Naive thymus-derived CD4-positive, alpha-beta T cell (primary cell): ENCODE measurements at regions not wholly inside any gene's neighbourhood (a gene's known extent, or its start where the extent isn't known, plus 50 kb on each side); places are given as distances from the start of the nearest gene placed in this dataset.

Experiments
- ATAC-seq: fragments of 150-1000 bp; cut with Tn5 transposase; 2 replicates; pipeline ENCODE4 v1.10.0; 2021; ENCODE audit warnings: mild to moderate bottlenecking, moderate library complexity
- CTCF ChIA-PET: fragments of 350-600 bp; sonication (Branson Sonifier 250); formaldehyde crosslinking; loops from one replicate; lab custom pipeline; 2021; ENCODE audit warnings: antibody characterized with exemption; lab: Charles Lee
- POLR2A ChIA-PET: fragments of 350-600 bp; sonication (Branson Sonifier 250); formaldehyde crosslinking; loops from one replicate; lab custom pipeline; 2021; ENCODE audit warnings: antibody characterized with exemption, inconsistent platforms; lab: Charles Lee
- DNase-seq, 9 donors: peaks; one replicate each; pipeline versions ENCODE4 v3.0.0 to v3.0.0-alpha.2; 2020 to 2022; ENCODE audit warnings: mixed read lengths in 1 of 9
- H3K27ac ChIP-seq: one replicate; pipeline ENCODE4 v1.7.0; 2013; ENCODE audit warnings: mild to moderate bottlenecking, low read depth, low read length, moderate library complexity
- H3K27me3 ChIP-seq, 2 donors: one replicate each; pipeline ENCODE4 v1.7.0; 2013; ENCODE audit warnings: low read length in 2 of 2, mild to moderate bottlenecking in 2 of 2, moderate library complexity in 2 of 2; ENCODE audit not compliant: control insufficient read depth in 2 of 2, insufficient read depth in 2 of 2
- H3K36me3 ChIP-seq, 3 experiments: 1 replicate in 2 of 3; 2 replicates in 1 of 3; pipeline ENCODE4 v1.7.0; 2013; ENCODE audit warnings: low read length in 3 of 3, mild to moderate bottlenecking in 3 of 3, moderate library complexity in 1 of 3; ENCODE audit not compliant: insufficient read depth in 3 of 3, control insufficient read depth in 2 of 3
- H3K4me1 ChIP-seq, 2 donors: one replicate each; pipeline ENCODE4 v1.7.0; 2013; ENCODE audit warnings: low read length in 2 of 2, mild to moderate bottlenecking in 2 of 2, moderate library complexity in 1 of 2; ENCODE audit not compliant: control insufficient read depth in 2 of 2, insufficient read depth in 2 of 2
- H3K4me3 ChIP-seq: 2 replicates; pipeline ENCODE4 v1.7.0; 2013; ENCODE audit warnings: mild to moderate bottlenecking, low read length
- H3K9me3 ChIP-seq, 3 experiments: 1 replicate in 2 of 3; 2 replicates in 1 of 3; pipeline ENCODE4 v1.7.0; 2013; ENCODE audit warnings: low read length in 3 of 3; ENCODE audit not compliant: control insufficient read depth in 2 of 3
- H3K27ac Mint-ChIP-seq, 9 donors: one replicate each; pipeline ENCODE4 v1.8.0; 2020 to 2022; ENCODE audit warnings: mixed read lengths in 9 of 9, mild to moderate bottlenecking in 8 of 9, moderate library complexity in 5 of 9, inconsistent platforms in 2 of 9
- H3K27me3 Mint-ChIP-seq, 5 donors: one replicate each; pipeline ENCODE4 v1.8.0; 2021 to 2022; ENCODE audit warnings: mixed read lengths in 5 of 5, mild to moderate bottlenecking in 1 of 5
- H3K36me3 Mint-ChIP-seq, 5 donors: one replicate each; pipeline ENCODE4 v1.8.0; 2020 to 2022; ENCODE audit warnings: mixed read lengths in 5 of 5, mild to moderate bottlenecking in 3 of 5, inconsistent platforms in 1 of 5
- H3K4me1 Mint-ChIP-seq, 7 donors: one replicate each; pipeline ENCODE4 v1.8.0; 2020 to 2022; ENCODE audit warnings: mixed read lengths in 7 of 7, mild to moderate bottlenecking in 3 of 7, inconsistent platforms in 1 of 7
- H3K4me3 Mint-ChIP-seq, 10 donors: one replicate each; pipeline ENCODE4 v1.8.0; 2020 to 2022; ENCODE audit warnings: mild to moderate bottlenecking in 10 of 10, mixed read lengths in 10 of 10, moderate library complexity in 6 of 10, inconsistent platforms in 2 of 10
- H3K9me3 Mint-ChIP-seq, 11 donors: one replicate each; pipeline ENCODE4 v1.8.0; 2020 to 2022; ENCODE audit warnings: mixed read lengths in 11 of 11, mild to moderate bottlenecking in 4 of 11, inconsistent platforms in 1 of 11, moderate library complexity in 1 of 11
- intact Hi-C, 2 donors: fragments of 100-400 bp; cut with micrococcal nuclease; formaldehyde crosslinking; loops; one replicate each; pipeline ENCODE4 v1.15.1; 2023

DNA sequence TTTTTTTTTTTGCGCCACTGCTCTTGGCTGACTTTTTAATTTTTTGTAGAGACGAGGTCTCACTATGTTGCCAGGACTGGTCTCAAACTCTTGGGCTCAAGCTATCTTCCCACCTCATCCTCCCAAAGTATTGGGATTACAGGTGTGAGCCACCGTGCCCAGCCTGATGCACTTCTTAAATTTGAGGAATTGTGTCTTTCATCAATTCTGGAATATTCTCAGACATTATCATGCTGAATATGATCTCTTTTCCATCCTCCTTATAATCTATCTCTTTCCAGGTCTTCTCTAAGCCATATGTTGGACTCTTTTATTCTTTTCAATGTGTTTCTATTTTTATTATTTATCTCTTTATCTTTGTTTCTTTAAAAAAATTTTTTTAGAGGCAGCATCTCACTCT lies 196.2 kb upstream of the IER5L start:
- H3K4me1 Mint-ChIP-seq, result peaks cover 0 to 4% (median 0%) of the 10 kb centered on the region in 7 donors
- CTCF ChIA-PET, result interaction anchor here (0.7 kb wide), 1 partner anchor 157 kb away, joined by 3 read pairs; no protein-coding TSS in a partner anchor

DNA sequence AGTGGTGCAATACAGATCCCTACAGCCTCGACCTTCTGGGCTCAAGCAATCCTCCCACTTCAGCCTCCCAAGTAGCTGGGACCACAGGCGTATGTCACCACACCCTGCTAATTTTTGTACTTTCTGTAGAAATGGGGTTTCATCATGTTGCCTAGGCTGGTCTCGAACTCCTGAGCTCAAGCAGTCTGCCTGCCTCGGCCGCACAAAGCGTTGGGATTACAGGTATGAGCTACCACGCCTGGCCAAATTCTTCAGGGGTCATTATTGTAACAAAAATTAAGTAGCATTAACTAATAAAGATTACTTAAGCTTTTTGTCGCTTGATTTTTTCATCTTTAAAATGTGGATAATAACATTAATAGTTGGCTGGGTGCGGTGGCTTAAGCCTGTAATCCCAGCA lies 195.3 kb upstream of the IER5L start:
- no peak for ATAC-seq
- peaks cover 0 to 24% (median 0%) of the 10 kb centered on the region in 5 donors for H3K27me3 Mint-ChIP-seq
- H3K4me3 Mint-ChIP-seq, result no peak overlapping the region
- ChIA-PET POLR2A (interaction anchor here (1.2 kb wide), 1 partner anchor 10 kb away, joined by 3 read pairs; no protein-coding TSS in a partner anchor), CTCF (interaction anchor here (1.1 kb wide), 1 partner anchor 10 kb away, joined by 3 read pairs; no protein-coding TSS in a partner anchor)
- H3K36me3 Mint-ChIP-seq, result no peaks in the 10 kb centered on the region
- H3K4me1 Mint-ChIP-seq, result peaks cover 0 to 4% (median 0%) of the 10 kb centered on the region in 7 donors
- no peaks in the 10 kb centered on the region for H3K27me3 ChIP-seq
- H3K27ac ChIP-seq, result no peak overlapping the region
- intact Hi-C loops, result no loop called here
- no peak for DNase-seq
- no peaks in the 10 kb centered on the region for H3K4me1 ChIP-seq
- H3K9me3 ChIP-seq, result no peaks in the 10 kb centered on the region
- no peaks in the 10 kb centered on the region for H3K36me3 ChIP-seq
- peaks cover 0 to 21% (median 3%) of the 10 kb centered on the region in 11 donors for H3K9me3 Mint-ChIP-seq
- peak overlapping the region in 1 of 9 donors; percentile 14 for H3K27ac Mint-ChIP-seq
- H3K4me3 ChIP-seq, result no peak overlapping the region

More for the DNA sequence above, 196.2 kb upstream of the IER5L start:
- no peaks in the 10 kb centered on the region for H3K4me1 ChIP-seq
- H3K27ac Mint-ChIP-seq, result peak overlapping the region in 1 of 9 donors; percentile 32
- H3K9me3 Mint-ChIP-seq, result peaks cover 0 to 16% (median 3%) of the 10 kb centered on the region in 11 donors
- POLR2A ChIA-PET, result interaction anchor here (1.2 kb wide), 1 partner anchor 9 kb away, joined by 3 read pairs; no protein-coding TSS in a partner anchor
- H3K36me3 ChIP-seq, result no peaks in the 10 kb centered on the region
- ATAC-seq (no peak), DNase-seq (no peak)
- no peaks in the 10 kb centered on the region for H3K36me3 Mint-ChIP-seq
- H3K27ac ChIP-seq, result no peak overlapping the region
- H3K9me3 ChIP-seq, result no peaks in the 10 kb centered on the region
- no peaks in the 10 kb centered on the region for H3K27me3 ChIP-seq
- intact Hi-C loops, result no loop called here
- no peak overlapping the region for H3K4me3 Mint-ChIP-seq
- H3K27me3 Mint-ChIP-seq, result peaks cover 0 to 21% (median 0%) of the 10 kb centered on the region in 5 donors
- H3K4me3 ChIP-seq, result no peak overlapping the region

DNA sequence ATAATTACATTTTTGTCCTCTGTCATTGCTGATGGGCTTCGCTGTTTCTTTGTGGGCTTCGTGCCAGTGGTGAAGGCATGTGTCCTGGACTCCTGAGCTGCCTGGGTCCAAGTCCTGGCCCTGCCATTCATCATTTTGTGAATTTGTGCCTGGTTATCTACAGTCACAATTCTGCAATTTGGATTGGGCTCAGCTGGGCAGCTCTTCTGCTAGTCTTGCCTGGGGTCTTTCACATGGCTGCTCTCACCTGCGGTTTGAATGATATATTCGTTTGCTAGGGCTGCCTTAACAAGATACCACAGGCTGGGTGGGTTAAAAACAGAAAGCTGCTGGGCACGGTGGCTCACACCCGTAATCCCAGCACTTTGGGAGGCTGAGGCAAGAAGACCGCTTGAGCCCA lies 192.7 kb upstream of the IER5L start:
- Mint-ChIP-seq H3K9me3 (peaks cover 0 to 21% (median 3%) of the 10 kb centered on the region in 11 donors), H3K27ac (no peak overlapping the region), H3K27me3 (peaks cover 0 to 15% (median 0%) of the 10 kb centered on the region in 5 donors), H3K36me3 (no peaks in the 10 kb centered on the region), H3K4me1 (peaks cover 0 to 2% (median 0%) of the 10 kb centered on the region in 7 donors), H3K4me3 (no peak overlapping the region)
- DNase-seq (no peak), ATAC-seq (no peak)
- Histone ChIP-seq H3K4me3 (no peak overlapping the region), H3K36me3 (no peaks in the 10 kb centered on the region), H3K9me3 (no peaks in the 10 kb centered on the region), H3K27ac (no peak overlapping the region), H3K4me1 (no peaks in the 10 kb centered on the region), H3K27me3 (no peaks in the 10 kb centered on the region)
- intact Hi-C loops, result no loop called here
- POLR2A ChIA-PET, result interaction anchor here (0.6 to 1.2 kb wide), 2 partner anchors 145 to 193 kb away, joined by 3 read pairs; partner anchors contain the start of gene IER5L
- CTCF ChIA-PET, result interaction anchor here (0.6 kb wide), 1 partner anchor 929 kb away, joined by 7 read pairs; no protein-coding TSS in a partner anchor

GRCh38 chr9:129368444-129368978 lies 190.4 kb upstream of the IER5L start:
- Histone ChIP-seq H3K27me3 (no peaks in the 10 kb centered on the region), H3K36me3 (no peaks in the 10 kb centered on the region), H3K27ac (no peak overlapping the region), H3K9me3 (no peaks in the 10 kb centered on the region), H3K4me1 (no peaks in the 10 kb centered on the region), H3K4me3 (no peak overlapping the region)
- Mint-ChIP-seq H3K27ac (no peak overlapping the region), H3K4me1 (peaks cover 0 to 2% (median 0%) of the 10 kb centered on the region in 7 donors), H3K27me3 (peaks cover 0 to 15% (median 0%) of the 10 kb centered on the region in 5 donors), H3K9me3 (peaks cover 0 to 21% (median 3%) of the 10 kb centered on the region in 11 donors), H3K4me3 (no peak overlapping the region), H3K36me3 (no peaks in the 10 kb centered on the region)
- DNase-seq, result no peak
- ChIA-PET CTCF (no interaction called here), POLR2A (interaction anchor here (0.7 kb wide), 1 partner anchor 14 kb away, joined by 5 read pairs; no protein-coding TSS in a partner anchor)
- no peak for ATAC-seq
- intact Hi-C loops, result no loop called here

DNA sequence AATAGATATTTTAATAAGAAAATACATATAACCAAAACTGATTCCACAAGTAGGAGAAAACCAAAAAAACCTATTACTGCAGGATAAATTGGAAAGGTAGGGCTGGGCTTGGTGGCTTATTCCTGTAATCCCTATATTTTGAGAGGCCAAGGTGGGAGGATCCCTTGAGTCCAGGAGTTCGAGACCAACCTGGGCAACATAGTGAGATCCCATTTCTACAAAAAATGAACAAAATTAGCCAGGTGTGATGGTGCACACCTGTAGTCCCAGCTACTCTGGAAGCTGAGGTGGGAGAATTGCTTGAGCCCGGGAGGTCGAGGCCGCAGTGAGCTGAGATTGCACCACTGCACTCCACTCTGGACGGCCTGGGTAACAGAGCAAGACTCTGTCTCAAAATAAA lies 189.2 kb upstream of the IER5L start:
- no peak overlapping the region for H3K4me3 Mint-ChIP-seq
- H3K27me3 Mint-ChIP-seq, result peaks cover 0 to 15% (median 0%) of the 10 kb centered on the region in 5 donors
- Histone ChIP-seq H3K27me3 (no peaks in the 10 kb centered on the region), H3K36me3 (no peaks in the 10 kb centered on the region), H3K27ac (no peak overlapping the region), H3K4me3 (no peak overlapping the region), H3K4me1 (no peaks in the 10 kb centered on the region), H3K9me3 (no peaks in the 10 kb centered on the region)
- POLR2A ChIA-PET, result interaction anchor here (1.6 kb wide), 1 partner anchor 16 kb away, joined by 6 read pairs; no protein-coding TSS in a partner anchor
- H3K4me1 Mint-ChIP-seq, result peaks cover 0 to 2% (median 0%) of the 10 kb centered on the region in 7 donors
- no peak for ATAC-seq
- CTCF ChIA-PET, result interaction anchor here (1.0 kb wide), 1 partner anchor 87 kb away, joined by 3 read pairs; no protein-coding TSS in a partner anchor
- no peak for DNase-seq
- no peaks in the 10 kb centered on the region for H3K36me3 Mint-ChIP-seq
- intact Hi-C loops, result no loop called here
- H3K9me3 Mint-ChIP-seq, result peaks cover 0 to 21% (median 3%) of the 10 kb centered on the region in 11 donors
- no peak overlapping the region for H3K27ac Mint-ChIP-seq

DNA sequence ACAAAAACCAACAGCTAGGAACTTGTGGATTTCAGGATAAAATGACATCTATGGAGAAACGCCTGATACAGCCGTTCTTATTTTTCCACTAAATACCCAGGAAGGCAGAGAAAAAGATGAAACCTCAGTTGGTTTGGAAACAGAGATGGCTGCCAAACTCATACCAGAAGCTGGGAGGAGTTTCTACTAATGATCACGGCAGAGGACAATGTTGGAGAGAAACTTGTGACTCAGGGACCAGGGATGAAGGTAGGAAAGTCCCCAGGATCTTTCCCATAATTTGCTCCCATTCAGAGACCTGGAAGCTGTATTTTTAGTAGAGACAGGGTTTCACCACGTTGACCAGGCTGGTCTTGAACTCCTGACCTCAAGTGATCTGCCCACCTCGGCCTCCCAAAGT lies 187.1 kb upstream of the IER5L start:
- Mint-ChIP-seq H3K9me3 (peaks cover 0 to 15% (median 0%) of the 10 kb centered on the region in 11 donors), H3K27ac (no peak overlapping the region), H3K27me3 (peaks cover 0 to 15% (median 0%) of the 10 kb centered on the region in 5 donors), H3K4me1 (peaks cover 0 to under 1% (median 0%) of the 10 kb centered on the region in 7 donors), H3K36me3 (no peaks in the 10 kb centered on the region), H3K4me3 (no peak overlapping the region)
- Histone ChIP-seq H3K9me3 (no peaks in the 10 kb centered on the region), H3K4me3 (no peak overlapping the region), H3K27me3 (no peaks in the 10 kb centered on the region), H3K4me1 (no peaks in the 10 kb centered on the region), H3K36me3 (no peaks in the 10 kb centered on the region), H3K27ac (no peak overlapping the region)
- CTCF ChIA-PET, result no interaction called here
- ATAC-seq (no peak), DNase-seq (no peak)
- POLR2A ChIA-PET, result no interaction called here
- intact Hi-C loops, result no loop called here
